WTC11 (cell line): ENCODE measurements at regions not wholly inside any gene's neighbourhood (a gene's known extent, or its start where the extent isn't known, plus 50 kb on each side); places are given as distances from the start of the nearest gene placed in this dataset.

Experiments
- ATAC-seq: fragments of 200-7000 bp; cut with Tn5 transposase; 2 replicates; pipeline ENCODE4 v1.10.0; 2021; ENCODE audit warnings: mild to moderate bottlenecking, moderate library complexity
- CTCF ChIA-PET: fragments of 300-600 bp; sonication (Branson Sonifier 250); formaldehyde crosslinking; loops from one replicate; lab custom pipeline; 2021; ENCODE audit warnings: antibody characterized with exemption; lab: Charles Lee
- POLR2A ChIA-PET: fragments of 350-600 bp; sonication (Branson Sonifier 250); formaldehyde crosslinking; loops from one replicate; lab custom pipeline; 2021; ENCODE audit warnings: antibody characterized with exemption; lab: Charles Lee
- DNase-seq: peaks from one replicate; pipeline ENCODE4 v3.0.0; 2021; ENCODE audit warnings: low spot score
- H3K27ac Mint-ChIP-seq: 2 replicates; pipeline ENCODE4 v1.8.0; 2021; ENCODE audit warnings: mixed read lengths
- H3K27me3 Mint-ChIP-seq: 2 replicates; pipeline ENCODE4 v1.8.0; 2021; ENCODE audit warnings: low read depth, mild to moderate bottlenecking, moderate library complexity, mixed read lengths
- H3K36me3 Mint-ChIP-seq: 2 replicates; pipeline ENCODE4 v1.8.0; 2021; ENCODE audit warnings: mixed read lengths
- H3K4me1 Mint-ChIP-seq: 2 replicates; pipeline ENCODE4 v1.8.0; 2022; ENCODE audit warnings: mixed read lengths
- H3K4me3 Mint-ChIP-seq: 2 replicates; pipeline ENCODE4 v1.8.0; 2021; ENCODE audit warnings: mild to moderate bottlenecking, moderate library complexity, mixed read lengths
- H3K9me3 Mint-ChIP-seq: 2 replicates; pipeline ENCODE4 v1.8.0; 2021; ENCODE audit warnings: mixed read lengths
- CBFB ChIP-seq: sonication (generic); formaldehyde crosslinking; IDR thresholded peaks from 2 replicates; pipeline ENCODE4 v1.8.1; 2022; ENCODE audit warnings: mild to moderate bottlenecking, low read depth, missing genetic modification reagents
- ELF4 ChIP-seq: sonication (generic); formaldehyde crosslinking; IDR thresholded peaks from 2 replicates; pipeline ENCODE4 v1.8.1; 2022; ENCODE audit warnings: low read depth, mild to moderate bottlenecking, moderate library complexity, missing genetic modification reagents
- GTF2I ChIP-seq: fragments of 250-450 bp; sonication (Bioruptor Pico); conservative IDR thresholded peaks from 2 replicates; pipeline ENCODE4 v1.4.0; 2021; ENCODE audit warnings: mild to moderate bottlenecking
- HMGA2 ChIP-seq: fragments of 250-450 bp; sonication (Bioruptor Pico); IDR thresholded peaks from 2 replicates; pipeline ENCODE4 v1.4.0; 2021; ENCODE audit warnings: mild to moderate bottlenecking, moderate library complexity
- KAT7 ChIP-seq: sonication (generic); formaldehyde crosslinking; IDR thresholded peaks from 2 replicates; pipeline ENCODE4 v1.8.1; 2023; ENCODE audit warnings: missing genetic modification reagents, mild to moderate bottlenecking, borderline replicate concordance
- MLX ChIP-seq: sonication (generic); formaldehyde crosslinking; IDR thresholded peaks from 2 replicates; pipeline ENCODE4 v1.8.1; 2023; ENCODE audit warnings: mild to moderate bottlenecking, missing genetic modification reagents, moderate library complexity
- MYBL2 ChIP-seq: sonication (generic); formaldehyde crosslinking; IDR thresholded peaks from 2 replicates; pipeline ENCODE4 v1.8.1; 2023; ENCODE audit warnings: mild to moderate bottlenecking, moderate library complexity, missing genetic modification reagents
- RELA ChIP-seq: sonication (generic); formaldehyde crosslinking; IDR thresholded peaks from 2 replicates; pipeline ENCODE4 v1.8.1; 2022; ENCODE audit warnings: missing genetic modification reagents, mild to moderate bottlenecking, borderline replicate concordance
- RORB ChIP-seq: fragments of 250-450 bp; sonication (Bioruptor Pico); IDR thresholded peaks from 2 replicates; pipeline ENCODE4 v1.9.0; 2021; ENCODE audit warnings: mild to moderate bottlenecking
- SMAD4 ChIP-seq: sonication (generic); formaldehyde crosslinking; IDR thresholded peaks from 2 replicates; pipeline ENCODE4 v1.8.0; 2022; ENCODE audit warnings: mild to moderate bottlenecking, missing genetic modification reagents
- STAT6 ChIP-seq: sonication (generic); formaldehyde crosslinking; conservative IDR thresholded peaks from 2 replicates; pipeline ENCODE4 v1.8.1; 2023; ENCODE audit warnings: mild to moderate bottlenecking, low read depth, missing genetic modification reagents, moderate library complexity
- ZBTB21 ChIP-seq: sonication (generic); formaldehyde crosslinking; IDR thresholded peaks from 2 replicates; pipeline ENCODE4 v1.8.1; 2023; ENCODE audit warnings: mild to moderate bottlenecking, missing genetic modification reagents, borderline replicate concordance
- ZNF138 ChIP-seq: sonication (generic); formaldehyde crosslinking; conservative IDR thresholded peaks from 2 replicates; pipeline ENCODE4 v1.8.1; 2022; ENCODE audit warnings: mild to moderate bottlenecking, moderate library complexity, missing genetic modification reagents
- ZNF317 ChIP-seq: sonication (generic); formaldehyde crosslinking; IDR thresholded peaks from 2 replicates; pipeline ENCODE4 v1.8.1; 2023; ENCODE audit warnings: low read depth, mild to moderate bottlenecking, moderate library complexity, missing genetic modification reagents, borderline replicate concordance
- TF ChIP-seq, protein P1 (sequence below): sonication (generic); formaldehyde crosslinking; IDR thresholded peaks from 2 replicates; pipeline ENCODE4 v1.8.0; 2023; ENCODE audit warnings: missing genetic modification reagents, mild to moderate bottlenecking, borderline replicate concordance
- TF ChIP-seq, protein P2 (sequence below): sonication (generic); formaldehyde crosslinking; IDR thresholded peaks from 2 replicates; pipeline ENCODE4 v1.8.0; 2022; ENCODE audit warnings: mild to moderate bottlenecking, missing genetic modification reagents
- TF ChIP-seq, protein P3 (sequence below): sonication (generic); formaldehyde crosslinking; IDR thresholded peaks from 2 replicates; pipeline ENCODE4 v1.8.1; 2022; ENCODE audit warnings: mild to moderate bottlenecking, moderate library complexity, missing genetic modification reagents
- TF ChIP-seq, protein P4 (sequence below): fragments of 250-450 bp; sonication (Bioruptor Pico); IDR thresholded peaks from 2 replicates; pipeline ENCODE4 v1.9.0; 2021; ENCODE audit warnings: mild to moderate bottlenecking

DNA sequence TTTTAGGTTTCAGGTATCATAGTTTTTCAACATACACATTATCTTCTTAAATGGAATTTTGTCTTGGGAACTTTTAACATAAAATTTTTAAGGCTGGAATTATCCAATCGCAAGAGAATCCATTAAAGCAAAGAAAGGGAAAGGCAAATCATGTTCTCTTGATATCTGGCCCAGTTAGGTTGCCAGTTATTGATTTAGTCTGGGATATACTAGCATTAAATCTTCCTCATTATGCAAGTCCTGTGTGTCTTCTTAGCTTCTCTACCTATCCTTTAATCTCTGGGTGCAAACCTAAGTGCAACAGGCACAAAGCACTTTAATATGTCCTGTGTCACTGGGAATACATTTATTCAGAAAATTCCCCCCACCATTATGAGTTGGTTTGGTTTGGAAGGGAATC is 75.4 kb upstream of the CNTLN start (continued):
- TF ChIP-seq, protein P1, sequence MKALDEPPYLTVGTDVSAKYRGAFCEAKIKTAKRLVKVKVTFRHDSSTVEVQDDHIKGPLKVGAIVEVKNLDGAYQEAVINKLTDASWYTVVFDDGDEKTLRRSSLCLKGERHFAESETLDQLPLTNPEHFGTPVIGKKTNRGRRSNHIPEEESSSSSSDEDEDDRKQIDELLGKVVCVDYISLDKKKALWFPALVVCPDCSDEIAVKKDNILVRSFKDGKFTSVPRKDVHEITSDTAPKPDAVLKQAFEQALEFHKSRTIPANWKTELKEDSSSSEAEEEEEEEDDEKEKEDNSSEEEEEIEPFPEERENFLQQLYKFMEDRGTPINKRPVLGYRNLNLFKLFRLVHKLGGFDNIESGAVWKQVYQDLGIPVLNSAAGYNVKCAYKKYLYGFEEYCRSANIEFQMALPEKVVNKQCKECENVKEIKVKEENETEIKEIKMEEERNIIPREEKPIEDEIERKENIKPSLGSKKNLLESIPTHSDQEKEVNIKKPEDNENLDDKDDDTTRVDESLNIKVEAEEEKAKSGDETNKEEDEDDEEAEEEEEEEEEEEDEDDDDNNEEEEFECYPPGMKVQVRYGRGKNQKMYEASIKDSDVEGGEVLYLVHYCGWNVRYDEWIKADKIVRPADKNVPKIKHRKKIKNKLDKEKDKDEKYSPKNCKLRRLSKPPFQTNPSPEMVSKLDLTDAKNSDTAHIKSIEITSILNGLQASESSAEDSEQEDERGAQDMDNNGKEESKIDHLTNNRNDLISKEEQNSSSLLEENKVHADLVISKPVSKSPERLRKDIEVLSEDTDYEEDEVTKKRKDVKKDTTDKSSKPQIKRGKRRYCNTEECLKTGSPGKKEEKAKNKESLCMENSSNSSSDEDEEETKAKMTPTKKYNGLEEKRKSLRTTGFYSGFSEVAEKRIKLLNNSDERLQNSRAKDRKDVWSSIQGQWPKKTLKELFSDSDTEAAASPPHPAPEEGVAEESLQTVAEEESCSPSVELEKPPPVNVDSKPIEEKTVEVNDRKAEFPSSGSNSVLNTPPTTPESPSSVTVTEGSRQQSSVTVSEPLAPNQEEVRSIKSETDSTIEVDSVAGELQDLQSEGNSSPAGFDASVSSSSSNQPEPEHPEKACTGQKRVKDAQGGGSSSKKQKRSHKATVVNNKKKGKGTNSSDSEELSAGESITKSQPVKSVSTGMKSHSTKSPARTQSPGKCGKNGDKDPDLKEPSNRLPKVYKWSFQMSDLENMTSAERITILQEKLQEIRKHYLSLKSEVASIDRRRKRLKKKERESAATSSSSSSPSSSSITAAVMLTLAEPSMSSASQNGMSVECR: no peak
- TF ChIP-seq, all 79 proteins: peak for 0

DNA sequence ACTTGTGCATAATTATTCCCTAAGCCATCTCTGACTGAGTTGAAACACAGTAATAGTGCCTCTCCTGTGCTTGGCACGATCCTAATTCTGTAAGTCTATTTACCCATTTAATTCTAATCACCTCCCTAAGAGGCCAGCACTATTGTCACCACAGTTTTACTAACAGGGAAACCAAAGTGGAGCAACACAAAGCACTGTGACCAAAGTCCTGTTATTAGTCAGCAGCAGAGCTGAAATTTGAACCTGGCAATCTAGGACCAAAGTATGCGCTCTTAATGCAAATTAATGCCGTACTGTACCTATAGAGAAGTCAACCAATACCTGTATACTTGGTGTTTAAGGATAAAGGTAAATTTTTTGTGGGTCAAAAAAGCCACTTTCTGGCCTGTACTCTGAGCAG is 77.1 kb upstream of the CNTLN start:
- ATAC-seq: no peak
- Mint-ChIP-seq H3K9me3 (peaks cover 3% of the 10 kb centered on the region; the same call in 1 of the 2 replicates), H3K27me3 (no peaks in the 10 kb centered on the region), H3K36me3 (no peaks in the 10 kb centered on the region), H3K4me1 (no peaks in the 10 kb centered on the region), H3K4me3 (no peak overlapping the region), H3K27ac (no peak overlapping the region)
- CTCF ChIA-PET: interaction anchor here (0.7 kb wide), 2 partner anchors 50 to 598 kb away, joined by 3 to 6 read pairs; no protein-coding TSS in a partner anchor
- DNase-seq: no peak
- POLR2A ChIA-PET: no interaction called here
- no peak for TF ChIP-seq MYBL2 (CRISPR knock-in tag)
- no peak for TF ChIP-seq STAT6 (CRISPR knock-in tag)
- TF ChIP-seq, protein P2, sequence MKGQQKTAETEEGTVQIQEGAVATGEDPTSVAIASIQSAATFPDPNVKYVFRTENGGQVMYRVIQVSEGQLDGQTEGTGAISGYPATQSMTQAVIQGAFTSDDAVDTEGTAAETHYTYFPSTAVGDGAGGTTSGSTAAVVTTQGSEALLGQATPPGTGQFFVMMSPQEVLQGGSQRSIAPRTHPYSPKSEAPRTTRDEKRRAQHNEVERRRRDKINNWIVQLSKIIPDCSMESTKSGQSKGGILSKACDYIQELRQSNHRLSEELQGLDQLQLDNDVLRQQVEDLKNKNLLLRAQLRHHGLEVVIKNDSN (CRISPR knock-in tag): no peak
- no peak for TF ChIP-seq ELF4 (CRISPR knock-in tag)
- no peak for TF ChIP-seq MLX (CRISPR knock-in tag)

DNA sequence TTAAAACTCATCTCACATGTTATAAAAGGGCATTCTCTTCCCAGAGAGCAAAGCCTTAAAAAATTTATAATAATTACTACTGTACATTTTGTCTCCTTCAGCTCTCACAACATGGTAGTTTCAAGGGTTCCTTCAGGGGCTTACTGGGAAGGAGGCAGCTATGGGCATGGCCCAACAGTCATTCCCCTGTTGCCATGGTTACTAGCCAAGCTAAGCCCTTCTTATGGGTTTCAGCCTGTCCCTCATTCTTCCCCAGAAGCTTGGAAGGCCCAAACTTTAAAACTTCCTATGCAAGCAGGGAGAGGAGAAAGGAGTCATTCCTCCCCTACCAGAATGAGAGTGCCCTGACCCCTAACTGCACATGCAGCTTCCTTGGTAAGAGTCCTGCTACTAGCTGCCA is 82.2 kb upstream of the CNTLN start:
- H3K27ac Mint-ChIP-seq: no peak overlapping the region
- TF ChIP-seq ZNF317 (CRISPR knock-in tag) (no peak), KAT7 (no peak), CBFB (no peak), RORB (no peak), SMAD4 (CRISPR knock-in tag) (no peak), HMGA2 (no peak), RELA (CRISPR knock-in tag) (no peak), ZBTB21 (CRISPR knock-in tag) (no peak), GTF2I (CRISPR knock-in tag) (no peak), ZNF138 (CRISPR knock-in tag) (no peak)
- TF ChIP-seq, protein P3, sequence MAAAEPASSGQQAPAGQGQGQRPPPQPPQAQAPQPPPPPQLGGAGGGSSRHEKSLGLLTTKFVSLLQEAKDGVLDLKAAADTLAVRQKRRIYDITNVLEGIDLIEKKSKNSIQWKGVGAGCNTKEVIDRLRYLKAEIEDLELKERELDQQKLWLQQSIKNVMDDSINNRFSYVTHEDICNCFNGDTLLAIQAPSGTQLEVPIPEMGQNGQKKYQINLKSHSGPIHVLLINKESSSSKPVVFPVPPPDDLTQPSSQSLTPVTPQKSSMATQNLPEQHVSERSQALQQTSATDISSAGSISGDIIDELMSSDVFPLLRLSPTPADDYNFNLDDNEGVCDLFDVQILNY (CRISPR knock-in tag): no peak
- TF ChIP-seq, protein P4, sequence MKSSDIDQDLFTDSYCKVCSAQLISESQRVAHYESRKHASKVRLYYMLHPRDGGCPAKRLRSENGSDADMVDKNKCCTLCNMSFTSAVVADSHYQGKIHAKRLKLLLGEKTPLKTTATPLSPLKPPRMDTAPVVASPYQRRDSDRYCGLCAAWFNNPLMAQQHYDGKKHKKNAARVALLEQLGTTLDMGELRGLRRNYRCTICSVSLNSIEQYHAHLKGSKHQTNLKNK (CRISPR knock-in tag): no peak
- no peaks in the 10 kb centered on the region for H3K4me1 Mint-ChIP-seq
- ATAC-seq: peak; percentile 74; the same call in 1 of the 2 replicates
- no peaks in the 10 kb centered on the region for H3K36me3 Mint-ChIP-seq
- ChIA-PET CTCF (interaction anchor here (0.8 kb wide), 1 partner anchor 11 kb away, joined by 3 read pairs; no protein-coding TSS in a partner anchor), POLR2A (no interaction called here)
- no peak for DNase-seq
- H3K27me3 Mint-ChIP-seq: no peaks in the 10 kb centered on the region
- peaks cover 3% of the 10 kb centered on the region; the same call in 1 of the 2 replicates for H3K9me3 Mint-ChIP-seq
- H3K4me3 Mint-ChIP-seq: no peak overlapping the region
